Coronary artery (tissue), 2 donors: ENCODE measurements at regions not wholly inside any gene's neighbourhood (a gene's known extent, or its start where the extent isn't known, plus 50 kb on each side); places are given as distances from the start of the nearest gene placed in this dataset.
"Not testable (repeated sequence)": the region's sequence is repeated elsewhere in the genome, so short reads cannot be mapped to it uniquely, and the experiment has no call there.

Experiments
- DNase-seq: peaks from one replicate; pipeline ENCODE4 v3.0.0-alpha.2; 2017; ENCODE audit warnings: low spot score
- H3K27ac ChIP-seq, 2 donors: fragments of 200-600 bp; sonication (generic); one replicate each; pipeline ENCODE4 v1.5.1; 2016 to 2019
- H3K4me3 ChIP-seq: fragments of 200-600 bp; sonication (generic); 2 replicates; pipeline ENCODE4 v1.5.1; 2016; ENCODE audit warnings: mild to moderate bottlenecking, moderate library complexity
- TF ChIP-seq, protein P1 (sequence below): fragments of 200-600 bp; sonication (generic); IDR thresholded peaks from one replicate; pipeline ENCODE4 v1.5.1; 2019; ENCODE audit warnings: antibody characterized with exemption

DNA sequence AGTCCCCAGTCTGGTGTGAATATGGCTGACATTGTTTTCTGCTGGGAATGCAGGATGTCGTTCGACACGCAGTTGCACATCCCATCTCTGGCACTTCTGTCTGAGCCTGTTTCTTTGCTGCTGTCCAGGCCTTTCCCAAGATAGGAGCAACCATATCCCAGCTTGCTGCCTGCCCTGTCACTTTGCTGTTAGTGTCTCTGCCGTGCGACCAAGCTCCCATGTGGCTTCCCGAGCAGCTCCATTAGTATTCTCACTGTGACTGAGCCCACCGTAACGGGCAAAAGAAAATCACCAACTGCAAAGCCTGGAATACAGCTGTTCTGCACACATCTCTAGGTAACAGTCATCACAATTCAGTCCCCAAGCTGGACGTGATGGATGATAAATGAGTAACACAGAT is 66.0 kb upstream of the CPSF6 start:
- no peak overlapping the region for H3K27ac ChIP-seq
- no peak for DNase-seq
- no peak overlapping the region for H3K4me3 ChIP-seq
- TF ChIP-seq, protein P1, sequence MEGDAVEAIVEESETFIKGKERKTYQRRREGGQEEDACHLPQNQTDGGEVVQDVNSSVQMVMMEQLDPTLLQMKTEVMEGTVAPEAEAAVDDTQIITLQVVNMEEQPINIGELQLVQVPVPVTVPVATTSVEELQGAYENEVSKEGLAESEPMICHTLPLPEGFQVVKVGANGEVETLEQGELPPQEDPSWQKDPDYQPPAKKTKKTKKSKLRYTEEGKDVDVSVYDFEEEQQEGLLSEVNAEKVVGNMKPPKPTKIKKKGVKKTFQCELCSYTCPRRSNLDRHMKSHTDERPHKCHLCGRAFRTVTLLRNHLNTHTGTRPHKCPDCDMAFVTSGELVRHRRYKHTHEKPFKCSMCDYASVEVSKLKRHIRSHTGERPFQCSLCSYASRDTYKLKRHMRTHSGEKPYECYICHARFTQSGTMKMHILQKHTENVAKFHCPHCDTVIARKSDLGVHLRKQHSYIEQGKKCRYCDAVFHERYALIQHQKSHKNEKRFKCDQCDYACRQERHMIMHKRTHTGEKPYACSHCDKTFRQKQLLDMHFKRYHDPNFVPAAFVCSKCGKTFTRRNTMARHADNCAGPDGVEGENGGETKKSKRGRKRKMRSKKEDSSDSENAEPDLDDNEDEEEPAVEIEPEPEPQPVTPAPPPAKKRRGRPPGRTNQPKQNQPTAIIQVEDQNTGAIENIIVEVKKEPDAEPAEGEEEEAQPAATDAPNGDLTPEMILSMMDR = no peak

DNA sequence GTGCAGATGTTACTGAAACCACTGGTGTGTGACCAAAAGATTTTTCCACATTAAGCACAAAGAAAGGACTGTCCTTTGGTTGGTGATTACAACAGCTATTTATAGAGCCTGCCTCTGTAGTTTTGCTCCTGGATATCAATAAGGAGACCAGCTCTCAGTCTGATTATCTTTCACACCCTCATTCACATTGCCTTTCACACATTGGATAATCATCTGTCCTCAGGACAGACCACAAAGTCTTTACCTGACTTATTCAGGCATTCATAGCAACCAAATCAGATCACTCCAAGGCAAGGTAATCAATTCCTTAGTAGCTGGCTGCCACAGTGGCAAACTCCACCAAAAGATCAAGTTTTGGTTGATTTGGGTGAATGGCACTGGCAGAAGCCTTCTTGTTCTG is 59.6 kb upstream of the CPSF6 start:
- no peak overlapping the region for H3K27ac ChIP-seq
- DNase-seq = no peak
- TF ChIP-seq, protein P1 = no peak
- no peak overlapping the region for H3K4me3 ChIP-seq

DNA sequence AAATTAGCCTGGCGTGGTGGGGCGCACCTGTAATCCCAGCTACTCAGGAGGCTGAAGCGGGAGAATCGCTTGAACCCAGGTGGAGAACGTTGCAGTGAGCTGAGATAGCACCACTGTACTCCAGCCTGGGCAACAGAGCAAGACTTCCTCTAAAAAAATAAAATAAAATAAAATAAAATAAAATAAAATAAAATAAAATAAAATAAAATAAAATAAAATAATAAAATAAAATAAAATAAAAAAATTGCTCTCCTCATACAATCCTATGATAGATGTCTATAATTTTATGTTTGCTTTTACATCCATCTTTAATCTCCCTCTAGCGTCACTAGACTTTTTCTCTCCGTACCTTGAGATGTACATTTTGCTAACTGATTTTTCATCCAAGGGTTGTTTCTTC is 51.8 kb upstream of the CPSF6 start:
- H3K4me3 ChIP-seq, DNase-seq, H3K27ac ChIP-seq: not testable (repeated sequence)

DNA sequence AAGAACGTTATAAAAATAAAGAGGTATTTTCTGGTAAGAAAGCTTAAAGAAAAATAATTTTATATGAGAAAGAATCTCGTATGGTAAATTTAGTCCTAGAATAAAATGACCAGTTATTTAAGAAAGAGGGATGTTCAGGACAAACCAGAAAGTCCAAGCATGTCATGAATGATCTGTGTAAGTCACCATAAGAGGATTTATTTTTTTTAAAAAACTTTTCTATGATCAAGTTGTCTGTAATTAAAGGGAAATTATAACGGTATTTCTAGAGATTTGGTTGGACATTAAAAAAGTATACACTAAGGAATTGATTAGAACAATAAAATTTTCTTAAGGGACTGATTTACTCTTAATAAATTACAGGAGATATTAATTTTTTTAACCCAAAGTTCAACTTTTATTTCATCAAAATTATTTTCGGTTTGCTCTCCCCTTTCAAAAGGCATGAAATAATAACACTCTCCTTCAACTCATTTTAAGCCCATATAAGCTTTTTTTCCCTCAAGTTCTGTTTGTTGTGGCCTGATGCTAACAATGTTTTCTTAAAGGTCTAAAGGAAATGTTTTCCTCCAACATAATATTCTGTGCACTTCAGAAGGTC is 49.9 kb upstream of the CPSF6 start:
- H3K27ac ChIP-seq = no peak overlapping the region
- no peak for DNase-seq
- no peak overlapping the region for H3K4me3 ChIP-seq
- TF ChIP-seq, protein P1 = no peak
